ENCODE measurements at regions not wholly inside any gene's neighbourhood (a gene's known extent, or its start where the extent isn't known, plus 50 kb on each side); places are given as distances from the start of the nearest gene placed in this dataset.

- TF ChIP-seq, protein P1, sequence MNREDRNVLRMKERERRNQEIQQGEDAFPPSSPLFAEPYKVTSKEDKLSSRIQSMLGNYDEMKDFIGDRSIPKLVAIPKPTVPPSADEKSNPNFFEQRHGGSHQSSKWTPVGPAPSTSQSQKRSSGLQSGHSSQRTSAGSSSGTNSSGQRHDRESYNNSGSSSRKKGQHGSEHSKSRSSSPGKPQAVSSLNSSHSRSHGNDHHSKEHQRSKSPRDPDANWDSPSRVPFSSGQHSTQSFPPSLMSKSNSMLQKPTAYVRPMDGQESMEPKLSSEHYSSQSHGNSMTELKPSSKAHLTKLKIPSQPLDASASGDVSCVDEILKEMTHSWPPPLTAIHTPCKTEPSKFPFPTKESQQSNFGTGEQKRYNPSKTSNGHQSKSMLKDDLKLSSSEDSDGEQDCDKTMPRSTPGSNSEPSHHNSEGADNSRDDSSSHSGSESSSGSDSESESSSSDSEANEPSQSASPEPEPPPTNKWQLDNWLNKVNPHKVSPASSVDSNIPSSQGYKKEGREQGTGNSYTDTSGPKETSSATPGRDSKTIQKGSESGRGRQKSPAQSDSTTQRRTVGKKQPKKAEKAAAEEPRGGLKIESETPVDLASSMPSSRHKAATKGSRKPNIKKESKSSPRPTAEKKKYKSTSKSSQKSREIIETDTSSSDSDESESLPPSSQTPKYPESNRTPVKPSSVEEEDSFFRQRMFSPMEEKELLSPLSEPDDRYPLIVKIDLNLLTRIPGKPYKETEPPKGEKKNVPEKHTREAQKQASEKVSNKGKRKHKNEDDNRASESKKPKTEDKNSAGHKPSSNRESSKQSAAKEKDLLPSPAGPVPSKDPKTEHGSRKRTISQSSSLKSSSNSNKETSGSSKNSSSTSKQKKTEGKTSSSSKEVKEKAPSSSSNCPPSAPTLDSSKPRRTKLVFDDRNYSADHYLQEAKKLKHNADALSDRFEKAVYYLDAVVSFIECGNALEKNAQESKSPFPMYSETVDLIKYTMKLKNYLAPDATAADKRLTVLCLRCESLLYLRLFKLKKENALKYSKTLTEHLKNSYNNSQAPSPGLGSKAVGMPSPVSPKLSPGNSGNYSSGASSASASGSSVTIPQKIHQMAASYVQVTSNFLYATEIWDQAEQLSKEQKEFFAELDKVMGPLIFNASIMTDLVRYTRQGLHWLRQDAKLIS (CRISPR knock-in tag; IDR thresholded peaks at IDR 0.05): no peak
- TF ChIP-seq HMG20B (CRISPR knock-in tag; conservative IDR thresholded peaks at IDR 0.05) (no peak), ZBTB33 (CRISPR knock-in tag; IDR thresholded peaks at IDR 0.05) (no peak)
Observed at GRCh38 chr21:32185726-32186125, 93.1 kb downstream of the MIS18A start (continued).

DNA sequence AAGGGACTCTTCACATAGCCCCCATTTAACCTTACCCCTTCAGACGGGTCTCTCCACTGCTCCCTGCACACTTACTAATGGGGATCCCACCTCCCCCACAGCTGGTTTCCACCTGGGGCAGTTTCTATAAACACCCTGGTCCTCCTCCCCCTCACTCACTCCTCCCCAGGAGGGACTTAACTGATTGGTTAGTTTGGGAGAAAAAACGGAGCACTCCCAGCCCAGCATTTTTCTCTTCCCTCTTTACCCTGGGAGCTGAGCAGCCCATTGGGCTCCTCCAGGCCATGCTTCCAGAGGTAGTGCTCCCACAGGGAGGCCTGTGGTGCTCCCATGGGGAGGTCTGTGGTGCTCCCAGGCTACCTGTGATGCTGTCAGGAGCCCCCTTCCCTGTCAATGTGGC lies 93.7 kb downstream of the MIS18A start:
- WGBS (ENCODE audit: low lambda C conversion rate): 0% methylated on average over 2 of the region's 2 CpGs
- ChIA-PET POLR2A (no interaction called here), CTCF (ENCODE audit: low intra/inter-chr PET ratio, low total read pairs) (no interaction called here)
- in situ Hi-C loops (cut with HindIII; ENCODE audit: extremely low pct_ligation_motif_present, low pct_unique_long_range_greater_than_20kb): no loop called here
- intact Hi-C loops (cut with micrococcal nuclease; ENCODE audit: unreplicated experiment): no loop called here
- TF ChIP-seq, protein P2, sequence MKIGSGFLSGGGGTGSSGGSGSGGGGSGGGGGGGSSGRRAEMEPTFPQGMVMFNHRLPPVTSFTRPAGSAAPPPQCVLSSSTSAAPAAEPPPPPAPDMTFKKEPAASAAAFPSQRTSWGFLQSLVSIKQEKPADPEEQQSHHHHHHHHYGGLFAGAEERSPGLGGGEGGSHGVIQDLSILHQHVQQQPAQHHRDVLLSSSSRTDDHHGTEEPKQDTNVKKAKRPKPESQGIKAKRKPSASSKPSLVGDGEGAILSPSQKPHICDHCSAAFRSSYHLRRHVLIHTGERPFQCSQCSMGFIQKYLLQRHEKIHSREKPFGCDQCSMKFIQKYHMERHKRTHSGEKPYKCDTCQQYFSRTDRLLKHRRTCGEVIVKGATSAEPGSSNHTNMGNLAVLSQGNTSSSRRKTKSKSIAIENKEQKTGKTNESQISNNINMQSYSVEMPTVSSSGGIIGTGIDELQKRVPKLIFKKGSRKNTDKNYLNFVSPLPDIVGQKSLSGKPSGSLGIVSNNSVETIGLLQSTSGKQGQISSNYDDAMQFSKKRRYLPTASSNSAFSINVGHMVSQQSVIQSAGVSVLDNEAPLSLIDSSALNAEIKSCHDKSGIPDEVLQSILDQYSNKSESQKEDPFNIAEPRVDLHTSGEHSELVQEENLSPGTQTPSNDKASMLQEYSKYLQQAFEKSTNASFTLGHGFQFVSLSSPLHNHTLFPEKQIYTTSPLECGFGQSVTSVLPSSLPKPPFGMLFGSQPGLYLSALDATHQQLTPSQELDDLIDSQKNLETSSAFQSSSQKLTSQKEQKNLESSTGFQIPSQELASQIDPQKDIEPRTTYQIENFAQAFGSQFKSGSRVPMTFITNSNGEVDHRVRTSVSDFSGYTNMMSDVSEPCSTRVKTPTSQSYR (CRISPR knock-in tag; IDR thresholded peaks at IDR 0.05; ENCODE audit: borderline replicate concordance): no peak
- peak; percentile 36; the same call in 1 of the 2 replicates for TF ChIP-seq ZNF263 (CRISPR knock-in tag; IDR thresholded peaks at IDR 0.05)
- TF ChIP-seq ZNF703 (CRISPR knock-in tag; IDR thresholded peaks at IDR 0.05; ENCODE audit: borderline replicate concordance): no peak
- no peak for TF ChIP-seq SOX5 (CRISPR knock-in tag; IDR thresholded peaks at IDR 0.05; ENCODE audit: borderline replicate concordance)
- TF ChIP-seq, protein P3, sequence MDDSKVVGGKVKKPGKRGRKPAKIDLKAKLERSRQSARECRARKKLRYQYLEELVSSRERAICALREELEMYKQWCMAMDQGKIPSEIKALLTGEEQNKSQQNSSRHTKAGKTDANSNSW (CRISPR knock-in tag; IDR thresholded peaks at IDR 0.05; ENCODE audit: borderline replicate concordance): no peak
- H3K9ac ChIP-seq (ENCODE audit: insufficient read depth, low read depth, low read length): no peak overlapping the region
- no peaks in the 10 kb centered on the region for H3K79me2 ChIP-seq (ENCODE audit: insufficient read depth, low read length)
- H4K20me1 ChIP-seq (ENCODE audit: insufficient read depth, low read length): no peaks in the 10 kb centered on the region
- no TSS peak for BruUV-seq (replicated peaks)
- no peak for FAIRE-seq
- no peak for ATAC-seq
- H3K4me3 ChIP-seq (replicated peaks in 1 of 3; ENCODE audit: insufficient read depth in 1 of 3, low read depth in 2 of 3, low read length in 3 of 3): no peak overlapping the region
- H2AFZ ChIP-seq (ENCODE audit: low read length): no peak overlapping the region
- H3K4me1 ChIP-seq (ENCODE audit: insufficient read depth, low read length): no peaks in the 10 kb centered on the region
- no peak for DNase-seq (ENCODE audit: low spot score)
- peaks cover 0 to 31% of the 10 kb centered on the region in 2 experiments; a peak in 3 of 5 replicates for H3K27me3 ChIP-seq (ENCODE audit: control insufficient read depth in 1 of 2, insufficient read depth in 2 of 2, low read length in 2 of 2)
- no peak overlapping the region for H3K27ac ChIP-seq (ENCODE audit: extremely low read length, insufficient read depth, low read length)
- no peaks in the 10 kb centered on the region for H3K36me3 ChIP-seq (replicated peaks in 1 of 2; ENCODE audit: control insufficient read depth in 1 of 2, insufficient read depth in 2 of 2, low read length in 2 of 2)
- H3K4me2 ChIP-seq (ENCODE audit: low read depth, low read length): no peak overlapping the region
- no peaks in the 10 kb centered on the region for H3K9me3 ChIP-seq (ENCODE audit: low read length)
